ENCODE measurements at regions not wholly inside any gene's neighbourhood (a gene's known extent, or its start where the extent isn't known, plus 50 kb on each side); places are given as distances from the start of the nearest gene placed in this dataset.

GRCh38 chr3:56998076-56998529, 62.4 kb upstream of the SPATA12 start:
- no CpG with 5 or more reads among the region's 3 CpGs for WGBS (ENCODE audit: insufficient coverage)
- H3K4me3 ChIP-seq (ENCODE audit: low read length), result no peak overlapping the region
- H3K4me1 ChIP-seq (ENCODE audit: control insufficient read depth, insufficient read depth, low read length), result peaks cover 26% of the 10 kb centered on the region
- H3K27ac ChIP-seq (ENCODE audit: low read length), result peak overlapping the region; percentile 85
- H3K9me3 ChIP-seq (replicated peaks; ENCODE audit: control insufficient read depth, low read depth, low read length), result no peaks in the 10 kb centered on the region
- peak; percentile 87 for DNase-seq
- no peaks in the 10 kb centered on the region for H3K27me3 ChIP-seq (ENCODE audit: control insufficient read depth, insufficient read depth, low read length)
- H3K36me3 ChIP-seq (ENCODE audit: control insufficient read depth, insufficient read depth, low read length), result peaks cover 3% of the 10 kb centered on the region

- Histone ChIP-seq H3K27ac (ENCODE audit: low read length) (peak overlapping the region; percentile 85), H3K36me3 (ENCODE audit: control insufficient read depth, insufficient read depth, low read length) (peaks cover 3% of the 10 kb centered on the region), H3K27me3 (ENCODE audit: control insufficient read depth, insufficient read depth, low read length) (no peaks in the 10 kb centered on the region), H3K4me3 (ENCODE audit: low read length) (no peak overlapping the region), H3K4me1 (ENCODE audit: control insufficient read depth, insufficient read depth, low read length) (peaks cover 27% of the 10 kb centered on the region), H3K9me3 (replicated peaks; ENCODE audit: control insufficient read depth, low read depth, low read length) (no peaks in the 10 kb centered on the region)
- DNase-seq, result peak; percentile 79
- WGBS (ENCODE audit: insufficient coverage), result 53% methylated on average over 3 of the region's 5 CpGs
These were observed 62.8 kb upstream of the SPATA12 start for GRCh38 chr3:56997675-56998074.

GRCh38 chr3:56997041-56997440, 63.4 kb upstream of the SPATA12 start:
- Histone ChIP-seq H3K9me3 (replicated peaks; ENCODE audit: control insufficient read depth, low read depth, low read length) (no peaks in the 10 kb centered on the region), H3K4me1 (ENCODE audit: control insufficient read depth, insufficient read depth, low read length) (peaks cover 29% of the 10 kb centered on the region), H3K4me3 (ENCODE audit: low read length) (no peak overlapping the region), H3K27me3 (ENCODE audit: control insufficient read depth, insufficient read depth, low read length) (no peaks in the 10 kb centered on the region), H3K36me3 (ENCODE audit: control insufficient read depth, insufficient read depth, low read length) (peaks cover 3% of the 10 kb centered on the region), H3K27ac (ENCODE audit: low read length) (peak overlapping the region; percentile 85)
- WGBS (ENCODE audit: insufficient coverage), result 77% methylated on average over 1 of the region's 3 CpGs
- no peak for DNase-seq

GRCh38 chr3:56994391-56994790, 66.1 kb upstream of the SPATA12 start:
- Histone ChIP-seq H3K9me3 (replicated peaks; ENCODE audit: control insufficient read depth, low read depth, low read length) (no peaks in the 10 kb centered on the region), H3K27ac (ENCODE audit: low read length) (peak overlapping the region; percentile 18), H3K4me3 (ENCODE audit: low read length) (no peak overlapping the region), H3K27me3 (ENCODE audit: control insufficient read depth, insufficient read depth, low read length) (no peaks in the 10 kb centered on the region), H3K36me3 (ENCODE audit: control insufficient read depth, insufficient read depth, low read length) (no peaks in the 10 kb centered on the region), H3K4me1 (ENCODE audit: control insufficient read depth, insufficient read depth, low read length) (peaks cover 34% of the 10 kb centered on the region)
- peak; percentile 77 for DNase-seq
- 100% methylated on average over 1 of the region's 6 CpGs for WGBS (ENCODE audit: insufficient coverage)

- Histone ChIP-seq H3K4me1 (ENCODE audit: control insufficient read depth, insufficient read depth, low read length) (peaks cover 27% of the 10 kb centered on the region), H3K9me3 (replicated peaks; ENCODE audit: control insufficient read depth, low read depth, low read length) (no peaks in the 10 kb centered on the region), H3K36me3 (ENCODE audit: control insufficient read depth, insufficient read depth, low read length) (no peaks in the 10 kb centered on the region), H3K27ac (ENCODE audit: low read length) (no peak overlapping the region), H3K27me3 (ENCODE audit: control insufficient read depth, insufficient read depth, low read length) (no peaks in the 10 kb centered on the region), H3K4me3 (ENCODE audit: low read length) (no peak overlapping the region)
- 78% methylated on average over 2 of the region's 3 CpGs for WGBS (ENCODE audit: insufficient coverage)
- no peak for DNase-seq
These were observed 69.8 kb upstream of the SPATA12 start for GRCh38 chr3:56990641-56991015.

- Histone ChIP-seq H3K27ac (ENCODE audit: low read length) (no peak overlapping the region), H3K27me3 (ENCODE audit: control insufficient read depth, insufficient read depth, low read length) (no peaks in the 10 kb centered on the region), H3K9me3 (replicated peaks; ENCODE audit: control insufficient read depth, low read depth, low read length) (no peaks in the 10 kb centered on the region), H3K36me3 (ENCODE audit: control insufficient read depth, insufficient read depth, low read length) (no peaks in the 10 kb centered on the region), H3K4me3 (ENCODE audit: low read length) (no peak overlapping the region), H3K4me1 (ENCODE audit: control insufficient read depth, insufficient read depth, low read length) (peaks cover 31% of the 10 kb centered on the region)
- WGBS (ENCODE audit: insufficient coverage), result 49% methylated on average over 8 of the region's 12 CpGs
- DNase-seq, result no peak
These were observed 70.4 kb upstream of the SPATA12 start for GRCh38 chr3:56989977-56990640.

- Histone ChIP-seq H3K27me3 (ENCODE audit: control insufficient read depth, insufficient read depth, low read length) (no peaks in the 10 kb centered on the region), H3K27ac (ENCODE audit: low read length) (peak overlapping the region; percentile 76), H3K9me3 (replicated peaks; ENCODE audit: control insufficient read depth, low read depth, low read length) (no peaks in the 10 kb centered on the region), H3K4me1 (ENCODE audit: control insufficient read depth, insufficient read depth, low read length) (peaks cover 31% of the 10 kb centered on the region), H3K36me3 (ENCODE audit: control insufficient read depth, insufficient read depth, low read length) (no peaks in the 10 kb centered on the region), H3K4me3 (ENCODE audit: low read length) (no peak overlapping the region)
- DNase-seq, result peak; percentile 94
- 25% methylated on average over 10 of the region's 11 CpGs for WGBS (ENCODE audit: insufficient coverage)
These were observed 71.1 kb upstream of the SPATA12 start for GRCh38 chr3:56989169-56989976.

- Histone ChIP-seq H3K4me3 (ENCODE audit: low read length) (no peak overlapping the region), H3K36me3 (ENCODE audit: control insufficient read depth, insufficient read depth, low read length) (no peaks in the 10 kb centered on the region), H3K27ac (ENCODE audit: low read length) (peak overlapping the region; percentile 20), H3K27me3 (ENCODE audit: control insufficient read depth, insufficient read depth, low read length) (no peaks in the 10 kb centered on the region), H3K9me3 (replicated peaks; ENCODE audit: control insufficient read depth, low read depth, low read length) (no peaks in the 10 kb centered on the region), H3K4me1 (ENCODE audit: control insufficient read depth, insufficient read depth, low read length) (peaks cover 34% of the 10 kb centered on the region)
- DNase-seq, result peak; percentile 94
- 4% methylated on average over 4 of the region's 10 CpGs for WGBS (ENCODE audit: insufficient coverage)
These were observed 71.9 kb upstream of the SPATA12 start for GRCh38 chr3:56988458-56989168.

GRCh38 chr3:56987238-56987895, 73.1 kb upstream of the SPATA12 start:
- no peak for DNase-seq
- Histone ChIP-seq H3K27me3 (ENCODE audit: control insufficient read depth, insufficient read depth, low read length) (no peaks in the 10 kb centered on the region), H3K9me3 (replicated peaks; ENCODE audit: control insufficient read depth, low read depth, low read length) (no peaks in the 10 kb centered on the region), H3K4me1 (ENCODE audit: control insufficient read depth, insufficient read depth, low read length) (peaks cover 31% of the 10 kb centered on the region), H3K4me3 (ENCODE audit: low read length) (no peak overlapping the region), H3K27ac (ENCODE audit: low read length) (no peak overlapping the region), H3K36me3 (ENCODE audit: control insufficient read depth, insufficient read depth, low read length) (peaks cover 4% of the 10 kb centered on the region)
- WGBS (ENCODE audit: insufficient coverage), result 88% methylated on average over 4 of the region's 6 CpGs

- H3K9me3 ChIP-seq (replicated peaks; ENCODE audit: control insufficient read depth, low read depth, low read length), result no peaks in the 10 kb centered on the region
- peaks cover 9% of the 10 kb centered on the region for H3K36me3 ChIP-seq (ENCODE audit: control insufficient read depth, insufficient read depth, low read length)
- no peak overlapping the region for H3K27ac ChIP-seq (ENCODE audit: low read length)
- no peak for DNase-seq
- no peak overlapping the region for H3K4me3 ChIP-seq (ENCODE audit: low read length)
- no peaks in the 10 kb centered on the region for H3K27me3 ChIP-seq (ENCODE audit: control insufficient read depth, insufficient read depth, low read length)
- 31% methylated on average over 3 of the region's 5 CpGs for WGBS (ENCODE audit: insufficient coverage)
- peaks cover 34% of the 10 kb centered on the region for H3K4me1 ChIP-seq (ENCODE audit: control insufficient read depth, insufficient read depth, low read length)
These were observed 74.1 kb upstream of the SPATA12 start for GRCh38 chr3:56986347-56986746.
